ENCODE measurements at regions not wholly inside any gene's neighbourhood (a gene's known extent, or its start where the extent isn't known, plus 50 kb on each side); places are given as distances from the start of the nearest gene placed in this dataset.
"Not testable (repeated sequence)": the region's sequence is repeated elsewhere in the genome, so short reads cannot be mapped to it uniquely, and the experiment has no call there.

- no peaks in the 10 kb centered on the region for H3K36me3 ChIP-seq (ENCODE audit: control insufficient read depth in 5 of 5, insufficient read depth in 5 of 5, low read length in 5 of 5)
- no peak overlapping the region for H3K9ac ChIP-seq (ENCODE audit: low read length in 5 of 5)
- peaks cover 0 to 11% (median 0%) of the 10 kb centered on the region in 5 donors for H3K9me3 ChIP-seq (ENCODE audit: control insufficient read depth in 5 of 5, low read length in 5 of 5)
- no peak overlapping the region for H3K4me3 ChIP-seq (ENCODE audit: low read depth in 1 of 5, low read length in 5 of 5)
- H3K27me3 ChIP-seq (ENCODE audit: control insufficient read depth in 5 of 5, insufficient read depth in 4 of 5, low read length in 5 of 5): no peaks in the 10 kb centered on the region
- H3K27ac ChIP-seq (ENCODE audit: low read depth, low read length): no peak overlapping the region
- H3K4me1 ChIP-seq (ENCODE audit: control insufficient read depth in 5 of 5, insufficient read depth in 5 of 5, low read length in 5 of 5): no peaks in the 10 kb centered on the region
Measured at GRCh38 chr13:65240773-65241172, 1989.4 kb downstream of the PCDH9 start.

- Histone ChIP-seq H3K9me3 (ENCODE audit: control insufficient read depth in 5 of 5, low read length in 5 of 5) (peaks cover 0 to 11% (median 0%) of the 10 kb centered on the region in 5 donors), H3K27me3 (ENCODE audit: control insufficient read depth in 5 of 5, insufficient read depth in 4 of 5, low read length in 5 of 5) (no peaks in the 10 kb centered on the region), H3K4me3 (ENCODE audit: low read depth in 1 of 5, low read length in 5 of 5) (no peak overlapping the region), H3K4me1 (ENCODE audit: control insufficient read depth in 5 of 5, insufficient read depth in 5 of 5, low read length in 5 of 5) (no peaks in the 10 kb centered on the region), H3K9ac (ENCODE audit: low read length in 5 of 5) (no peak overlapping the region), H3K36me3 (ENCODE audit: control insufficient read depth in 5 of 5, insufficient read depth in 5 of 5, low read length in 5 of 5) (no peaks in the 10 kb centered on the region), H3K27ac (ENCODE audit: low read depth, low read length) (no peak overlapping the region)
Measured at GRCh38 chr13:65236841-65237418, 1993.2 kb downstream of the PCDH9 start.

GRCh38 chr13:65217471-65217995 is 2012.6 kb downstream of the PCDH9 start:
- H3K9ac ChIP-seq (ENCODE audit: low read length in 5 of 5): no peak overlapping the region
- H3K27ac ChIP-seq (ENCODE audit: low read depth, low read length): no peak overlapping the region
- H3K4me1 ChIP-seq (ENCODE audit: control insufficient read depth in 5 of 5, insufficient read depth in 5 of 5, low read length in 5 of 5): no peaks in the 10 kb centered on the region
- no peaks in the 10 kb centered on the region for H3K36me3 ChIP-seq (ENCODE audit: control insufficient read depth in 5 of 5, insufficient read depth in 5 of 5, low read length in 5 of 5)
- no peak overlapping the region for H3K4me3 ChIP-seq (ENCODE audit: low read depth in 1 of 5, low read length in 5 of 5)
- no peaks in the 10 kb centered on the region for H3K9me3 ChIP-seq (ENCODE audit: control insufficient read depth in 5 of 5, low read length in 5 of 5)
- H3K27me3 ChIP-seq (ENCODE audit: control insufficient read depth in 5 of 5, insufficient read depth in 4 of 5, low read length in 5 of 5): no peaks in the 10 kb centered on the region

- H3K27me3 ChIP-seq (ENCODE audit: control insufficient read depth in 5 of 5, insufficient read depth in 4 of 5, low read length in 5 of 5); H3K36me3 ChIP-seq (ENCODE audit: control insufficient read depth in 5 of 5, insufficient read depth in 5 of 5, low read length in 5 of 5); H3K4me3 ChIP-seq (ENCODE audit: low read depth in 1 of 5, low read length in 5 of 5); H3K27ac ChIP-seq (ENCODE audit: low read depth, low read length); H3K9ac ChIP-seq (ENCODE audit: low read length in 5 of 5); H3K4me1 ChIP-seq (ENCODE audit: control insufficient read depth in 5 of 5, insufficient read depth in 5 of 5, low read length in 5 of 5); H3K9me3 ChIP-seq (ENCODE audit: control insufficient read depth in 5 of 5, low read length in 5 of 5): not testable (repeated sequence)
Measured at GRCh38 chr13:65202845-65203244, 2027.3 kb downstream of the PCDH9 start.

- no peak overlapping the region for H3K4me3 ChIP-seq (ENCODE audit: low read depth in 1 of 5, low read length in 5 of 5)
- H3K4me1 ChIP-seq (ENCODE audit: control insufficient read depth in 5 of 5, insufficient read depth in 5 of 5, low read length in 5 of 5): no peaks in the 10 kb centered on the region
- H3K27me3 ChIP-seq (ENCODE audit: control insufficient read depth in 5 of 5, insufficient read depth in 4 of 5, low read length in 5 of 5): no peaks in the 10 kb centered on the region
- no peak overlapping the region for H3K27ac ChIP-seq (ENCODE audit: low read depth, low read length)
- no peak overlapping the region for H3K9ac ChIP-seq (ENCODE audit: low read length in 5 of 5)
- H3K9me3 ChIP-seq (ENCODE audit: control insufficient read depth in 5 of 5, low read length in 5 of 5): peaks cover 0 to 3% (median 0%) of the 10 kb centered on the region in 5 donors
- no peaks in the 10 kb centered on the region for H3K36me3 ChIP-seq (ENCODE audit: control insufficient read depth in 5 of 5, insufficient read depth in 5 of 5, low read length in 5 of 5)
Measured at GRCh38 chr13:65188721-65189120, 2041.4 kb downstream of the PCDH9 start.

- Histone ChIP-seq H3K4me1 (ENCODE audit: control insufficient read depth in 5 of 5, insufficient read depth in 5 of 5, low read length in 5 of 5) (no peaks in the 10 kb centered on the region), H3K27ac (ENCODE audit: low read depth, low read length) (no peak overlapping the region), H3K4me3 (ENCODE audit: low read depth in 1 of 5, low read length in 5 of 5) (no peak overlapping the region), H3K27me3 (ENCODE audit: control insufficient read depth in 5 of 5, insufficient read depth in 4 of 5, low read length in 5 of 5) (no peaks in the 10 kb centered on the region), H3K36me3 (ENCODE audit: control insufficient read depth in 5 of 5, insufficient read depth in 5 of 5, low read length in 5 of 5) (no peaks in the 10 kb centered on the region), H3K9me3 (ENCODE audit: control insufficient read depth in 5 of 5, low read length in 5 of 5) (no peaks in the 10 kb centered on the region), H3K9ac (ENCODE audit: low read length in 5 of 5) (no peak overlapping the region)
Measured at GRCh38 chr13:65168026-65168425, 2062.1 kb downstream of the PCDH9 start.

GRCh38 chr13:65166675-65167074 is 2063.5 kb downstream of the PCDH9 start:
- H3K36me3 ChIP-seq (ENCODE audit: control insufficient read depth in 5 of 5, insufficient read depth in 5 of 5, low read length in 5 of 5): no peaks in the 10 kb centered on the region
- H3K4me3 ChIP-seq (ENCODE audit: low read depth in 1 of 5, low read length in 5 of 5): no peak overlapping the region
- no peak overlapping the region for H3K9ac ChIP-seq (ENCODE audit: low read length in 5 of 5)
- H3K4me1 ChIP-seq (ENCODE audit: control insufficient read depth in 5 of 5, insufficient read depth in 5 of 5, low read length in 5 of 5): no peaks in the 10 kb centered on the region
- no peak overlapping the region for H3K27ac ChIP-seq (ENCODE audit: low read depth, low read length)
- H3K27me3 ChIP-seq (ENCODE audit: control insufficient read depth in 5 of 5, insufficient read depth in 4 of 5, low read length in 5 of 5): no peaks in the 10 kb centered on the region
- H3K9me3 ChIP-seq (ENCODE audit: control insufficient read depth in 5 of 5, low read length in 5 of 5): no peaks in the 10 kb centered on the region

GRCh38 chr13:65159803-65160202 is 2070.3 kb downstream of the PCDH9 start:
- Histone ChIP-seq H3K27ac (ENCODE audit: low read depth, low read length) (no peak overlapping the region), H3K4me1 (ENCODE audit: control insufficient read depth in 5 of 5, insufficient read depth in 5 of 5, low read length in 5 of 5) (no peaks in the 10 kb centered on the region), H3K4me3 (ENCODE audit: low read depth in 1 of 5, low read length in 5 of 5) (no peak overlapping the region), H3K27me3 (ENCODE audit: control insufficient read depth in 5 of 5, insufficient read depth in 4 of 5, low read length in 5 of 5) (no peaks in the 10 kb centered on the region), H3K9me3 (ENCODE audit: control insufficient read depth in 5 of 5, low read length in 5 of 5) (no peaks in the 10 kb centered on the region), H3K9ac (ENCODE audit: low read length in 5 of 5) (no peak overlapping the region), H3K36me3 (ENCODE audit: control insufficient read depth in 5 of 5, insufficient read depth in 5 of 5, low read length in 5 of 5) (no peaks in the 10 kb centered on the region)

GRCh38 chr13:65155861-65156260 is 2074.3 kb downstream of the PCDH9 start:
- H3K4me1 ChIP-seq (ENCODE audit: control insufficient read depth in 5 of 5, insufficient read depth in 5 of 5, low read length in 5 of 5): no peaks in the 10 kb centered on the region
- no peaks in the 10 kb centered on the region for H3K9me3 ChIP-seq (ENCODE audit: control insufficient read depth in 5 of 5, low read length in 5 of 5)
- H3K9ac ChIP-seq (ENCODE audit: low read length in 5 of 5): no peak overlapping the region
- no peaks in the 10 kb centered on the region for H3K36me3 ChIP-seq (ENCODE audit: control insufficient read depth in 5 of 5, insufficient read depth in 5 of 5, low read length in 5 of 5)
- no peaks in the 10 kb centered on the region for H3K27me3 ChIP-seq (ENCODE audit: control insufficient read depth in 5 of 5, insufficient read depth in 4 of 5, low read length in 5 of 5)
- H3K4me3 ChIP-seq (ENCODE audit: low read depth in 1 of 5, low read length in 5 of 5): no peak overlapping the region
- no peak overlapping the region for H3K27ac ChIP-seq (ENCODE audit: low read depth, low read length)

GRCh38 chr13:65154661-65155447 is 2075.3 kb downstream of the PCDH9 start:
- Histone ChIP-seq H3K27ac (ENCODE audit: low read depth, low read length) (no peak overlapping the region), H3K4me3 (ENCODE audit: low read depth in 1 of 5, low read length in 5 of 5) (no peak overlapping the region), H3K36me3 (ENCODE audit: control insufficient read depth in 5 of 5, insufficient read depth in 5 of 5, low read length in 5 of 5) (no peaks in the 10 kb centered on the region), H3K27me3 (ENCODE audit: control insufficient read depth in 5 of 5, insufficient read depth in 4 of 5, low read length in 5 of 5) (no peaks in the 10 kb centered on the region), H3K9ac (ENCODE audit: low read length in 5 of 5) (no peak overlapping the region), H3K4me1 (ENCODE audit: control insufficient read depth in 5 of 5, insufficient read depth in 5 of 5, low read length in 5 of 5) (no peaks in the 10 kb centered on the region), H3K9me3 (ENCODE audit: control insufficient read depth in 5 of 5, low read length in 5 of 5) (no peaks in the 10 kb centered on the region)
